Stimulated activated naive CD8-positive, alpha-beta T cell treated with anti-CD3 and anti-CD28 coated beads, Interleukin-15, amount 100 ng/mL, for 72 hours (primary cell): ENCODE measurements at regions not wholly inside any gene's neighbourhood (a gene's known extent, or its start where the extent isn't known, plus 50 kb on each side); places are given as distances from the start of the nearest gene placed in this dataset.

Source experiments
- ATAC-seq: fragments of 150-1000 bp; cut with Tn5 transposase; 2 replicates; pipeline ENCODE4 v1.10.0; 2021; ENCODE audit warnings: mild to moderate bottlenecking, moderate library complexity
- DNase-seq, 2 donors: peaks; one replicate each; pipeline ENCODE4 v3.0.0; 2021 to 2022
- H3K27ac Mint-ChIP-seq, 2 donors: one replicate each; pipeline ENCODE4 v1.8.0; 2022; ENCODE audit warnings: mild to moderate bottlenecking in 2 of 2, mixed read lengths in 2 of 2, moderate library complexity in 2 of 2
- H3K27me3 Mint-ChIP-seq: one replicate; pipeline ENCODE4 v1.8.0; 2022; ENCODE audit warnings: mixed read lengths
- H3K4me1 Mint-ChIP-seq: one replicate; pipeline ENCODE4 v1.8.0; 2022; ENCODE audit warnings: mild to moderate bottlenecking, mixed read lengths
- H3K4me3 Mint-ChIP-seq, 2 donors: one replicate each; pipeline ENCODE4 v1.8.0; 2022; ENCODE audit warnings: mild to moderate bottlenecking in 2 of 2, mixed read lengths in 2 of 2, moderate library complexity in 1 of 2
- H3K9me3 Mint-ChIP-seq, 2 donors: one replicate each; pipeline ENCODE4 v1.8.0; 2022; ENCODE audit warnings: mixed read lengths in 2 of 2

- Mint-ChIP-seq H3K27ac (no peak overlapping the region), H3K4me1 (no peaks in the 10 kb centered on the region), H3K27me3 (no peaks in the 10 kb centered on the region), H3K9me3 (peaks cover 0 to 21% of the 10 kb centered on the region in 2 donors), H3K4me3 (no peak overlapping the region)
- ATAC-seq (no peak), DNase-seq (no peak)
These were observed 441.4 kb upstream of the ZNF507 start for GRCh38 chr19:31903979-31904378.

- no peaks in the 10 kb centered on the region for H3K4me1 Mint-ChIP-seq
- H3K27me3 Mint-ChIP-seq: no peaks in the 10 kb centered on the region
- no peak overlapping the region for H3K4me3 Mint-ChIP-seq
- H3K27ac Mint-ChIP-seq: no peak overlapping the region
- ATAC-seq: no peak
- H3K9me3 Mint-ChIP-seq: peaks cover 0 to 14% of the 10 kb centered on the region in 2 donors
- no peak for DNase-seq
These were observed 439.1 kb upstream of the ZNF507 start for GRCh38 chr19:31906111-31906871.

GRCh38 chr19:31907661-31908060 lies 437.7 kb upstream of the ZNF507 start:
- ATAC-seq (no peak), DNase-seq (no peak)
- H3K27me3 Mint-ChIP-seq: no peaks in the 10 kb centered on the region
- peaks cover 0 to 14% of the 10 kb centered on the region in 2 donors for H3K9me3 Mint-ChIP-seq
- no peaks in the 10 kb centered on the region for H3K4me1 Mint-ChIP-seq
- no peak overlapping the region for H3K4me3 Mint-ChIP-seq
- H3K27ac Mint-ChIP-seq: no peak overlapping the region

- Mint-ChIP-seq H3K4me1 (no peaks in the 10 kb centered on the region), H3K27ac (no peak overlapping the region), H3K9me3 (peaks cover 0 to 11% of the 10 kb centered on the region in 2 donors), H3K27me3 (no peaks in the 10 kb centered on the region), H3K4me3 (no peak overlapping the region)
- DNase-seq (no peak), ATAC-seq (no peak)
These were observed 437.3 kb upstream of the ZNF507 start for GRCh38 chr19:31908080-31908479.

- H3K4me1 Mint-ChIP-seq: no peaks in the 10 kb centered on the region
- no peak overlapping the region for H3K4me3 Mint-ChIP-seq
- no peak for ATAC-seq
These were observed 436.7 kb upstream of the ZNF507 start for GRCh38 chr19:31908496-31909225.

GRCh38 chr19:31910224-31910623 lies 435.2 kb upstream of the ZNF507 start:
- ATAC-seq (no peak), DNase-seq (no peak)
- H3K9me3 Mint-ChIP-seq: no peaks in the 10 kb centered on the region
- no peaks in the 10 kb centered on the region for H3K4me1 Mint-ChIP-seq
- no peak overlapping the region for H3K4me3 Mint-ChIP-seq
- H3K27ac Mint-ChIP-seq: no peak overlapping the region
- H3K27me3 Mint-ChIP-seq: no peaks in the 10 kb centered on the region

More at GRCh38 chr19:31908496-31909225, 436.7 kb upstream of the ZNF507 start:
- peaks cover 0 to 5% of the 10 kb centered on the region in 2 donors for H3K9me3 Mint-ChIP-seq
- no peak overlapping the region for H3K27ac Mint-ChIP-seq
- no peaks in the 10 kb centered on the region for H3K27me3 Mint-ChIP-seq
- DNase-seq: no peak

GRCh38 chr19:31911577-31911976 lies 433.8 kb upstream of the ZNF507 start:
- Mint-ChIP-seq H3K4me3 (no peak overlapping the region), H3K9me3 (no peaks in the 10 kb centered on the region), H3K4me1 (no peaks in the 10 kb centered on the region), H3K27me3 (no peaks in the 10 kb centered on the region), H3K27ac (no peak overlapping the region)
- ATAC-seq (no peak), DNase-seq (no peak)

GRCh38 chr19:31913103-31913661 lies 432.2 kb upstream of the ZNF507 start:
- H3K4me3 Mint-ChIP-seq: no peak overlapping the region
- no peaks in the 10 kb centered on the region for H3K9me3 Mint-ChIP-seq
- DNase-seq (no peak), ATAC-seq (no peak)
- H3K4me1 Mint-ChIP-seq: no peaks in the 10 kb centered on the region
- no peak overlapping the region for H3K27ac Mint-ChIP-seq
- no peaks in the 10 kb centered on the region for H3K27me3 Mint-ChIP-seq

- Mint-ChIP-seq H3K27me3 (no peaks in the 10 kb centered on the region), H3K9me3 (peaks cover 0 to 7% of the 10 kb centered on the region in 2 donors), H3K4me3 (no peak overlapping the region), H3K27ac (no peak overlapping the region), H3K4me1 (no peaks in the 10 kb centered on the region)
- ATAC-seq (no peak), DNase-seq (no peak)
These were observed 415.0 kb upstream of the ZNF507 start for GRCh38 chr19:31930401-31930800.

GRCh38 chr19:31937983-31938382 lies 407.4 kb upstream of the ZNF507 start:
- H3K27ac Mint-ChIP-seq: no peak overlapping the region
- H3K9me3 Mint-ChIP-seq: peaks cover 0 to 12% of the 10 kb centered on the region in 2 donors
- no peaks in the 10 kb centered on the region for H3K4me1 Mint-ChIP-seq

GRCh38 chr19:31938675-31939074 lies 406.7 kb upstream of the ZNF507 start:
- Mint-ChIP-seq H3K27ac (no peak overlapping the region), H3K4me3 (no peak overlapping the region), H3K4me1 (no peaks in the 10 kb centered on the region), H3K9me3 (peaks cover 0 to 12% of the 10 kb centered on the region in 2 donors), H3K27me3 (no peaks in the 10 kb centered on the region)
- no peak for ATAC-seq
- no peak for DNase-seq

More at GRCh38 chr19:31937983-31938382, 407.4 kb upstream of the ZNF507 start:
- DNase-seq: no peak
- Mint-ChIP-seq H3K4me3 (no peak overlapping the region), H3K27me3 (no peaks in the 10 kb centered on the region)
- no peak for ATAC-seq

- no peak for DNase-seq
- no peak for ATAC-seq
- no peak overlapping the region for H3K27ac Mint-ChIP-seq
- H3K4me3 Mint-ChIP-seq: no peak overlapping the region
- no peaks in the 10 kb centered on the region for H3K27me3 Mint-ChIP-seq
- peaks cover 0 to 12% of the 10 kb centered on the region in 2 donors for H3K9me3 Mint-ChIP-seq
- H3K4me1 Mint-ChIP-seq: no peaks in the 10 kb centered on the region
These were observed 405.0 kb upstream of the ZNF507 start for GRCh38 chr19:31940396-31940795.

- no peak for DNase-seq
- no peaks in the 10 kb centered on the region for H3K4me1 Mint-ChIP-seq
- H3K9me3 Mint-ChIP-seq: no peaks in the 10 kb centered on the region
- H3K27ac Mint-ChIP-seq: no peak overlapping the region
- no peaks in the 10 kb centered on the region for H3K27me3 Mint-ChIP-seq
- H3K4me3 Mint-ChIP-seq: no peak overlapping the region
- ATAC-seq: no peak
These were observed 402.2 kb upstream of the ZNF507 start for GRCh38 chr19:31943191-31943661.

- no peak overlapping the region for H3K27ac Mint-ChIP-seq
- H3K4me1 Mint-ChIP-seq: no peaks in the 10 kb centered on the region
- H3K9me3 Mint-ChIP-seq: no peaks in the 10 kb centered on the region
- ATAC-seq (no peak), DNase-seq (no peak)
- H3K4me3 Mint-ChIP-seq: no peak overlapping the region
- no peaks in the 10 kb centered on the region for H3K27me3 Mint-ChIP-seq
These were observed 401.6 kb upstream of the ZNF507 start for GRCh38 chr19:31943778-31944177.

- no peak overlapping the region for H3K4me3 Mint-ChIP-seq
- H3K4me1 Mint-ChIP-seq: no peaks in the 10 kb centered on the region
- ATAC-seq (no peak), DNase-seq (no peak)
- H3K9me3 Mint-ChIP-seq: no peaks in the 10 kb centered on the region
- no peaks in the 10 kb centered on the region for H3K27me3 Mint-ChIP-seq
- H3K27ac Mint-ChIP-seq: no peak overlapping the region
These were observed 401.1 kb upstream of the ZNF507 start for GRCh38 chr19:31944326-31944725.

- no peak for DNase-seq
- Mint-ChIP-seq H3K4me3 (no peak overlapping the region), H3K9me3 (no peaks in the 10 kb centered on the region), H3K27ac (no peak overlapping the region), H3K27me3 (no peaks in the 10 kb centered on the region), H3K4me1 (no peaks in the 10 kb centered on the region)
- no peak for ATAC-seq
These were observed 398.9 kb upstream of the ZNF507 start for GRCh38 chr19:31946491-31946890.
